Calu3 (cell line): ENCODE measurements at regions not wholly inside any gene's neighbourhood (a gene's known extent, or its start where the extent isn't known, plus 50 kb on each side); places are given as distances from the start of the nearest gene placed in this dataset.

Experiments used
- BruUV-seq: library from RNA; stranded (reverse); fragments of 400-500 nt; replicated peaks from 2 replicates; lab custom pipeline; 2021; lab: Mats Ljungman, UMichigan
- CTCF ChIA-PET: fragments of 300-600 bp; sonication (Branson Sonifier 250); formaldehyde crosslinking; loops from one replicate; lab custom pipeline; 2022; ENCODE audit warnings: antibody characterized with exemption; lab: Charles Lee
- DNase-seq: peaks from one replicate; pipeline ENCODE4 v3.0.0; 2022
- H3K27ac Mint-ChIP-seq: one replicate; pipeline ENCODE4 v1.8.0; 2022; ENCODE audit warnings: mixed read lengths; ENCODE audit not compliant: unreplicated experiment
- H3K27me3 Mint-ChIP-seq: one replicate; pipeline ENCODE4 v1.8.0; 2022; ENCODE audit warnings: mixed read lengths; ENCODE audit not compliant: unreplicated experiment
- H3K36me3 Mint-ChIP-seq: one replicate; pipeline ENCODE4 v1.8.0; 2022; ENCODE audit warnings: mild to moderate bottlenecking, moderate library complexity, mixed read lengths; ENCODE audit not compliant: insufficient read depth, unreplicated experiment
- H3K4me1 Mint-ChIP-seq: one replicate; pipeline ENCODE4 v1.8.0; 2022; ENCODE audit warnings: mild to moderate bottlenecking, low read depth, mixed read lengths; ENCODE audit not compliant: unreplicated experiment
- H3K4me3 Mint-ChIP-seq: one replicate; pipeline ENCODE4 v1.8.0; 2022; ENCODE audit warnings: mild to moderate bottlenecking, low read depth, moderate library complexity, mixed read lengths; ENCODE audit not compliant: unreplicated experiment
- H3K9me3 Mint-ChIP-seq: one replicate; pipeline ENCODE4 v1.8.0; 2022; ENCODE audit warnings: low read depth, mixed read lengths; ENCODE audit not compliant: unreplicated experiment
- intact Hi-C: fragments of 100-400 bp; cut with micrococcal nuclease; formaldehyde crosslinking; loops from one replicate; pipeline ENCODE4 v1.10.0; 2022; ENCODE audit not compliant: unreplicated experiment
- TF ChIP-seq, protein P1 (sequence below): fragments of 200-600 bp; IDR thresholded peaks from one replicate; pipeline ENCODE4 v1.8.0; 2022; ENCODE audit warnings: antibody characterized with exemption; ENCODE audit not compliant: unreplicated experiment

DNA sequence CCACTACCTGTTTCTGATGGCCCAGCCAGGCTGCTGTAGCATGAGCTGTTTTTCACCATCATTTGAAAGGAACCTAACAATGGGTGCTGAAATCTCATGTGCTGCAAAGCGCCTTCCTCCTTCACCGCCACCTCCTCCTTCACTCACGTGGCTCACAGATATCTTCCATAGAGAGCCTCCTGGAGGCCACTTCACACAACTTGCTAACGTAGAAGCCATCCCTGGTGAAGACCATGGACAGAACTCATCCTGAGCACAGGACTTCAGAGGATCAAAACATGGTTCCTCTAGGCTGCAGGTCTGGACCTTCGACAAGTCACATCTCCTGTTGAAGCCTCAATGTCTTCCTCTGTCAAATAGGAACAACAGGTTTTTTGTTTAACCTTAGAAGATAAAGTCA lies 155.5 kb upstream of the RAD23B start:
- no peaks in the 10 kb centered on the region for H3K9me3 Mint-ChIP-seq
- CTCF ChIA-PET, result no interaction called here
- H3K4me1 Mint-ChIP-seq, result no peaks in the 10 kb centered on the region
- TF ChIP-seq, protein P1, sequence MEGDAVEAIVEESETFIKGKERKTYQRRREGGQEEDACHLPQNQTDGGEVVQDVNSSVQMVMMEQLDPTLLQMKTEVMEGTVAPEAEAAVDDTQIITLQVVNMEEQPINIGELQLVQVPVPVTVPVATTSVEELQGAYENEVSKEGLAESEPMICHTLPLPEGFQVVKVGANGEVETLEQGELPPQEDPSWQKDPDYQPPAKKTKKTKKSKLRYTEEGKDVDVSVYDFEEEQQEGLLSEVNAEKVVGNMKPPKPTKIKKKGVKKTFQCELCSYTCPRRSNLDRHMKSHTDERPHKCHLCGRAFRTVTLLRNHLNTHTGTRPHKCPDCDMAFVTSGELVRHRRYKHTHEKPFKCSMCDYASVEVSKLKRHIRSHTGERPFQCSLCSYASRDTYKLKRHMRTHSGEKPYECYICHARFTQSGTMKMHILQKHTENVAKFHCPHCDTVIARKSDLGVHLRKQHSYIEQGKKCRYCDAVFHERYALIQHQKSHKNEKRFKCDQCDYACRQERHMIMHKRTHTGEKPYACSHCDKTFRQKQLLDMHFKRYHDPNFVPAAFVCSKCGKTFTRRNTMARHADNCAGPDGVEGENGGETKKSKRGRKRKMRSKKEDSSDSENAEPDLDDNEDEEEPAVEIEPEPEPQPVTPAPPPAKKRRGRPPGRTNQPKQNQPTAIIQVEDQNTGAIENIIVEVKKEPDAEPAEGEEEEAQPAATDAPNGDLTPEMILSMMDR, result no peak
- peaks cover 30% of the 10 kb centered on the region for H3K27me3 Mint-ChIP-seq
- H3K27ac Mint-ChIP-seq, result no peak overlapping the region
- no peak overlapping the region for H3K4me3 Mint-ChIP-seq
- no TSS peak for BruUV-seq
- H3K36me3 Mint-ChIP-seq, result no peaks in the 10 kb centered on the region
- DNase-seq, result no peak
- intact Hi-C loops, result no loop called here

DNA sequence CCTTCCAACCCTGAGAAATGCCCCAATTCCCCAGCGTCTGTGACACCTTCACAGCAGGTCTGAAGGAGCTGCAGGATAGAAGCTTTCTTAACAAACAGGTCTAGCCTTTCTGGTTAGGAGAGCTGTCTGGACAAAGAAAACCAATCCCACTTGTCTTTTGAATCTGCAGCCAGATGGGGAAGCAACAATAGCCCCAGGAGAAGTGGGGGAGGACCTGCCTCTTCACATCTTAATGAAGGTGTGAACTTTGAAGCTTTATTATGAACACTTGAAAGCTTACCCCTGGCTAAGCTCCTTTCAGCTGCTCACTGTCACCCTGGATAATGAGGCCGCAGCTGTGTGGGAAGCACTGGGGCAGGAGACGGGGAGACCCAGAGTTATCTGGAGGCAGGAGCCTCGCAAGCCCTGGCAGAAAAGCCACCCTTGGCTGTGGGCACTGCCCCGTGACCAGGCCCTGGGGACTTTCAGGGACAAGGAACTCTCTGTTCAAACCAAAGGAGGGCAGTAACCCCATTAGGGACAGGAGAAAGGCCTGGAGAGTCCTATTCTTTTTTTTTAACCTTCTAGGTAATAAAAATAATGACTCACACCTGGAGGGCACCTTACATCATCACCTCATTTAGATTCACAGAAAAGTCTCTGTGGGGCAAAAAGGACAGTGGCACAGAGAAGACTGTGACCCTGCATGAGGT lies 151.8 kb upstream of the RAD23B start:
- no peak for DNase-seq
- peaks cover 49% of the 10 kb centered on the region for H3K27me3 Mint-ChIP-seq
- H3K9me3 Mint-ChIP-seq, result no peaks in the 10 kb centered on the region
- TF ChIP-seq, protein P1, result no peak
- H3K27ac Mint-ChIP-seq, result no peak overlapping the region
- H3K4me1 Mint-ChIP-seq, result no peaks in the 10 kb centered on the region
- H3K4me3 Mint-ChIP-seq, result no peak overlapping the region
- intact Hi-C loops, result no loop called here
- CTCF ChIA-PET, result no interaction called here
- no TSS peak for BruUV-seq
- no peaks in the 10 kb centered on the region for H3K36me3 Mint-ChIP-seq

DNA sequence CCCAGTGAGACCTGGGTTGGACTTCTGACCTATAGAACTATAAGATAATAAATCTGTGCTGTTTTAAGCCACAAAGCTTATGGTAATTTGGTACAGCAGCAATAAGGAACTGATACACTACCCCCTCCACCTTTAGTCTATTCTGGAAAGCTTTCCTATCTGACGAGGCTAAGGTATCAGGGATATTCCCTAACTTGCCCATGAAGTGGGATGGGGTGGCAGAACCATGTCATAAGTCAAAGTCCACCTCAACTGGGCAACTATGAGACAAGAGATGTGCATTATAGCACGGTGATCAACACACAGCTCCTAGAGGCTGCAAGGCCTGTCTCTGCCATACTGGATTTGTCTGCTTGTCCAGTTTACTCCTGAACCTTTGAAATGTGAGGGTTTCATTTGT lies 146.8 kb upstream of the RAD23B start:
- intact Hi-C loops, result loop anchor here (2.0 kb wide), 1 partner anchor 37 kb away; no protein-coding TSS in a partner anchor
- TF ChIP-seq, protein P1, result no peak
- Mint-ChIP-seq H3K4me3 (no peak overlapping the region), H3K27me3 (peaks cover 54% of the 10 kb centered on the region), H3K27ac (no peak overlapping the region), H3K4me1 (no peaks in the 10 kb centered on the region), H3K36me3 (no peaks in the 10 kb centered on the region), H3K9me3 (no peaks in the 10 kb centered on the region)
- CTCF ChIA-PET, result no interaction called here
- BruUV-seq, result no TSS peak
- DNase-seq, result no peak

DNA sequence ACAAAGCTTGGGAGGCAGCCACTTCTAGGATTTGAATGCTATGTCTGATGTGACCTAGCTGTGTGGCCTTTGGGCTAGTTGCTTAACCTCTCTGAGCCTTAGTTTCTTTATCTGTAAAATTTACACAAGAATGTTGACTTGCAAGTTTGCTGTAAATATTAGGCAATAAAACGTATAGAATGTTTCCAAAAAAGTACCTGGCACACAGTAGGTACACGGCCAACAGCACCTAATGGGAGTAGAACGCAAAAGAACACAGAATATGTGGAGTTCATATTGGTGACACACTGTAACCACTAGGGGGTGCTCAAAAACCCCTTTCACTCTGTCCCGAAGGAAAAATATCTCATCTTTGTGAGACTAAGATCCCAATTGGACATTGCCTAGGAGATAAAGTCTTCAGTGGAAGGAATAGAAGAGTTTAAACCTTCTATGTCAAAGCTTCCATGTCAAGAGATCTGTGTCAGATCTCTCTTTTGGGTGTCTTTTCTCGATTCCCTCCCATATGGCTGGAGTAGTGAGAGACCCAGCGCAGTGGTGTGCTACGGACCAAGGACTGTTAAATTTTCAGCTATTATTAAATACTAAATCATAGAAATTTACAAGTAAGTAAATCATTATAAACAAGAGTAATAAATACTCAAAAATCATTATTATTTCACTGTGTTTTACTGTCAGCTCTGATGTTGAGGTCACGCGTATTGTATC lies 145.4 kb upstream of the RAD23B start:
- Mint-ChIP-seq H3K4me3 (no peak overlapping the region), H3K36me3 (no peaks in the 10 kb centered on the region), H3K4me1 (no peaks in the 10 kb centered on the region), H3K27ac (no peak overlapping the region), H3K27me3 (peaks cover 68% of the 10 kb centered on the region), H3K9me3 (no peaks in the 10 kb centered on the region)
- no TSS peak for BruUV-seq
- CTCF ChIA-PET, result interaction anchor here (1.2 kb wide), 1 partner anchor 34 kb away, joined by 4 read pairs; no protein-coding TSS in a partner anchor
- intact Hi-C loops, result loop anchor here (2.0 kb wide), 1 partner anchor 35 kb away; no protein-coding TSS in a partner anchor
- TF ChIP-seq, protein P1, result peak; percentile 24
- peak; percentile 17 for DNase-seq
